HG02884 (cell line): ENCODE measurements at regions not wholly inside any gene's neighbourhood (a gene's known extent, or its start where the extent isn't known, plus 50 kb on each side); places are given as distances from the start of the nearest gene placed in this dataset.

Experiments
- ATAC-seq: cut with Tn5 transposase; IDR thresholded peaks from one replicate; pipeline ENCODE4 v1.9.1; 2021; ENCODE audit warnings: mild to moderate bottlenecking, moderate library complexity; ENCODE audit not compliant: unreplicated experiment

GRCh38 chr2:228658998-228659397 is 477.5 kb upstream of the SPHKAP start:
- no peak for ATAC-seq

- ATAC-seq = no peak
Measured at GRCh38 chr2:228657807-228658402, 476.4 kb upstream of the SPHKAP start.

- no peak for ATAC-seq
Measured at GRCh38 chr2:228655331-228655730, 473.8 kb upstream of the SPHKAP start.

- ATAC-seq = no peak
Measured at GRCh38 chr2:228654707-228655106, 473.2 kb upstream of the SPHKAP start.

GRCh38 chr2:228653884-228654283 is 472.4 kb upstream of the SPHKAP start:
- no peak for ATAC-seq

GRCh38 chr2:228652366-228652765 is 470.9 kb upstream of the SPHKAP start:
- no peak for ATAC-seq

GRCh38 chr2:228649876-228650275 is 468.4 kb upstream of the SPHKAP start:
- no peak for ATAC-seq

GRCh38 chr2:228649447-228649846 is 468.0 kb upstream of the SPHKAP start:
- ATAC-seq = no peak

- ATAC-seq = no peak
Measured at GRCh38 chr2:228648541-228648940, 467.1 kb upstream of the SPHKAP start.

- no peak for ATAC-seq
Measured at GRCh38 chr2:228646061-228646460, 464.6 kb upstream of the SPHKAP start.

GRCh38 chr2:228644199-228644598 is 462.7 kb upstream of the SPHKAP start:
- no peak for ATAC-seq

- ATAC-seq = no peak
Measured at GRCh38 chr2:228642861-228643260, 461.4 kb upstream of the SPHKAP start.

- ATAC-seq = no peak
Measured at GRCh38 chr2:228630786-228631185, 449.3 kb upstream of the SPHKAP start.

- no peak for ATAC-seq
Measured at GRCh38 chr2:228629251-228629650, 447.8 kb upstream of the SPHKAP start.

GRCh38 chr2:228628682-228629081 is 447.2 kb upstream of the SPHKAP start:
- ATAC-seq = no peak

- no peak for ATAC-seq
Measured at GRCh38 chr2:228627510-228627909, 446.0 kb upstream of the SPHKAP start.

- no peak for ATAC-seq
Measured at GRCh38 chr2:228625481-228625880, 444.0 kb upstream of the SPHKAP start.

- ATAC-seq = no peak
Measured at GRCh38 chr2:228624733-228625132, 443.2 kb upstream of the SPHKAP start.

- ATAC-seq = no peak
Measured at GRCh38 chr2:228615496-228615895, 434.0 kb upstream of the SPHKAP start.

- ATAC-seq = no peak
Measured at GRCh38 chr2:228614741-228615140, 433.3 kb upstream of the SPHKAP start.

- ATAC-seq = no peak
Measured at GRCh38 chr2:228613133-228613850, 431.8 kb upstream of the SPHKAP start.

GRCh38 chr2:228611171-228611570 is 429.7 kb upstream of the SPHKAP start:
- no peak for ATAC-seq

GRCh38 chr2:228602288-228602687 is 420.8 kb upstream of the SPHKAP start:
- no peak for ATAC-seq
